GM21737 (cell line): ENCODE measurements at regions not wholly inside any gene's neighbourhood (a gene's known extent, or its start where the extent isn't known, plus 50 kb on each side); places are given as distances from the start of the nearest gene placed in this dataset.
"Not testable (repeated sequence)": the region's sequence is repeated elsewhere in the genome, so short reads cannot be mapped to it uniquely, and the experiment has no call there.

ENCODE experiments used
- ATAC-seq: cut with Tn5 transposase; IDR thresholded peaks from one replicate; pipeline ENCODE4 v1.9.1; 2021; ENCODE audit warnings: mild to moderate bottlenecking, moderate library complexity; ENCODE audit not compliant: unreplicated experiment

DNA sequence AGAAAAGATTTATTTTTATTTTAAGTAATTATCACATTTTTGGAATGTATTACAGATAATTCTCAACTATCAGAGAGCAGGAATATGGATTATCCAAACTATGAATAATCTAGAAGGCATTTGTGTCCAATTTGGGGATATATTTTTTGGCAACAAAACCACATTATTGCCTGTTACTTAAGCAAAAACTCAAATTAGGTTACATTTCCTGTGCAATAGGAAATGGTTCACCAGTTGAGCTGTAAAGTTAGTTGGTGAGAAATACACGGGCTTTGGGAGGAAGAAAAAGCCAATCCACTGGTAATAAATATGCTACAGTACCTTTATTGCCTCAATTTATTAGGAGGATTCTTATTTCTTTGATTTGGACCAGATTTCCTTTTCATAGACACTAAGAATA is 1075.2 kb downstream of the PCDH9 start:
- no peak for ATAC-seq

DNA sequence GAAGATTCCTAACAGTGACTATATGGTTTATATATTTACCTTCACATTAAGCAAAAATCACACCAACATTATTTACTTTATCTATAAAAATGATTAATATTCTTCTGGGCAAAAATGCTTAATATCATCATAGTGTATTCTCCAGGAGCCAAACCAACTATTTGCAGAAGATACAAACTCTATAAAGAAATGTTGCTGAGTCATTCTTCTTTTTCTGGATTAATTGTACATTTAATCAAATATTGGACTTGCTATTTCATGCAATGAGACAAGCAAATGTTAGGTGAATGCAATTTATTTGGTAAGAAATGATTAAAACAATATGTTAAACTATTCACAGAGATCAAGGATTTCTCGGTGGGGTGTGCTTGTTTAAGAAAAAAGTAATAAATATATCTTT is 1075.8 kb downstream of the PCDH9 start:
- ATAC-seq = no peak

DNA sequence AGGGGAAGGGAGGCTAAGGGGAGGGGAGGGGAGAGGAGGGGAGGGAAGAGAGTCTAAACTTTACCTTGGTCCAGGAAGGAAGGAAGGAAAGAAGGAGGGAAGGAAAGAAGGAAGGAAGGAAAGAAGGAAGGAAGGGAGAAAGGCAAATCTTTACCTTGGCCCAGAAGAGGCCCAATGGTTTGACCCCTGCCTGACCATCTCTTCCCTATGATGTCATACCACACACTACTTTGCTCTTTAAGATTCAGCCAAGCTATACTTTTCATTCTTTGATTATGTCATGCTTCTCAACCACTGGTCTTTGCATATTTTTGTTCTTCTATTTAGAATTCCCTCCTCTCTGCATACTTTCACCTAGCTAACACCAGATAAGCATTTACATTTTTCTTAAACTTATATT is 1077.5 kb downstream of the PCDH9 start:
- no peak for ATAC-seq

DNA sequence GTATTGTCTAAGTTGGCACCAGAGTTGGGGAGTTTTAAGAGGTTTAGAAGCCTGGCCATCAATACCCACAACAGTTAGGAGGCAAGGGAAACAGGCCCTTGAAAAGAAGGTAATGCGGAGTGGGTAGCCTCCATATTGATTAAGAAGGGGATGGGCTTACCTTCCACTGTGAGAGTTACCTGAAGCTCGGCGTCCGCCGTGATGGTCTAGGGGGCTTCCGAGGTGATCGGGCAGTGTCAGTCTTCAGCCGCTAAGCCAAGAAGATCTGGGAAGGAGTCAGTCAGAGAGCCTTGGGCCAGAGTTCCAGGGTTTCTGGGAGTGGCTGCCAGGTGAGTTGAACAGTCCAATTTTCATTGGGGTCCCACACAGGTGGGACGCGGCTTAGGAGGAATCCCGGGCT is 1085.8 kb downstream of the PCDH9 start:
- not testable (repeated sequence) for ATAC-seq

DNA sequence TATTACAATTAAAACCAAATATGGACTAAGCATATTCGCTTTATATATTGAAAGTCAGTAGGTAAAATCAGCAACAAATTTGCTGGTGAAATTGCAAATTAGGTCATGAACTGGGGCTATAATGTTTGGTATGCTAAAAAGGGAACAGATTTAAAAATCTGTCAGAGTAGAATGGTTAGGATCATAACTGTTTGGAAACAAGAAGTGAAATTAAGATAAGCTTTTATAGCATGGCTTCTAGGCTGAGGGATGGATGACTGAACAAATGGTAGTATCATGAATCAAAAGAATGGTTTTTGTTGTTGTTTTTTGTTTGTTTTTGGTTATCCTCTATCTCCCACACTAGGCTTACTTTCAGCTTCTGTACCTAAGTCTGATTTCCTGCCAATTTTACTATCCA is 1090.4 kb downstream of the PCDH9 start:
- no peak for ATAC-seq

DNA sequence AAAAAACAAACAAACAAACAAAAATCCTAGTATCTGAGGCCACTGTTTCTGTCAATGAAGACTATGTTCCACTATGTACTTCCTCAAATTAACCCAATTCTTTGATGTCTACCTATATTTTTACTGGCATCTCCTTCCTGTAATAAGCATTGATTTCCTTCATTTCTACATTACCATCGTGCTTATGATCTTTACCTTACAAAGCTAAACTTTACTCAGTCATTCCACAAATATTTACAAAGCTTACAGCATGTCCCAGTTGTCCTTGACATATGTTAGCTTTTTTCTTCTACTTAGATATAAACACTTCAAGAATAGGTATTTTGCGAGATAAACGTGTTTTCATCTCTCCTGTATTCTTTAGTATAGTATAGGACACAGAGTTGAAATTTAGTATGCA is 1090.9 kb downstream of the PCDH9 start:
- ATAC-seq = no peak

DNA sequence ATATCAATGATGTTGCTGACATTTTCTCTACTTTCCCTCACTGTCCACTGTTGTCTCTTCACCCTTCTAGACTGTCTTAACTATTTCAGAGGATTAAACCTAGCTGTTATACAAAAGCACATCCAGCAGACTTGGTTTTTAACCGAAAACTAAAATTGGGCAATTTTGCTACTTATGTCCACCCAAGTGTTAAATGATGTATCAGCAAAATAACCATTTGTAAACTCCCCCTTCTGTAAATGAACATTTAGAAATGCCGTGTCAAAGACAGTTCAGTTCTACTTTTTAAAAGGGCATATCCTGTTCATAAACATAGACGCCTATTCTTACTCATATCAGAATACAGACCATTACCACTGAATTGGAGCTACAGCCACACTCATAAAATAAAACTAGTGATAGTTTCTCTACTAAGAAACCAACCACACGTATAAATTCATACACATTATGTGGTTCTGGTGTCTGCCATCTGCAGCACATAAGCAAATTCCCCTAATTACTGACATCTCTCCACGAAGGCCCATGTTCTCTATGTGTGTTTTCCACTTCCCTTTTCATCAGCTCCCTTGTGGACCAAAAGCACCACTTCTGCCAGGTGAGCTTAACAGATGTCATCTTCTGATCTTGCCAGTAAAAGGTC is 1091.8 kb downstream of the PCDH9 start:
- peak; percentile 93 for ATAC-seq

DNA sequence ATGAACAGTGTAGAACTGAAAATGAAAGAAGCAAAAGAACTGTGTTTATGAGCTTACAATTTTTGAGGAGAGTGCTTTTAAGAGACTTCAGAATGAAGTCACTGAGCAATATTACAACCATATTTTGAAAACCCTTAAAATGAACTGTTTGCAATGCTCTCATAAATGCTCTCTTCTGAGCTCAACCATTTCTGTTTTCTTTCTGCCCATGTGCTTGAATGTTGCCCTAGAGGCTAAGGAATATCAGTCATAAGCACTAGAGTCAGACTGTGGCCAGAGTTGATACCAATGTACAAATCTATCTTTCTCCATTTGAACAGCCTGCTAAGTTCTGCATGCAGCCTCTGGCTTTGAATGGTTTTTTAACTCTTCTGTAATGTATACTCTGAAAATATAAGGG is 1092.8 kb downstream of the PCDH9 start:
- no peak for ATAC-seq

DNA sequence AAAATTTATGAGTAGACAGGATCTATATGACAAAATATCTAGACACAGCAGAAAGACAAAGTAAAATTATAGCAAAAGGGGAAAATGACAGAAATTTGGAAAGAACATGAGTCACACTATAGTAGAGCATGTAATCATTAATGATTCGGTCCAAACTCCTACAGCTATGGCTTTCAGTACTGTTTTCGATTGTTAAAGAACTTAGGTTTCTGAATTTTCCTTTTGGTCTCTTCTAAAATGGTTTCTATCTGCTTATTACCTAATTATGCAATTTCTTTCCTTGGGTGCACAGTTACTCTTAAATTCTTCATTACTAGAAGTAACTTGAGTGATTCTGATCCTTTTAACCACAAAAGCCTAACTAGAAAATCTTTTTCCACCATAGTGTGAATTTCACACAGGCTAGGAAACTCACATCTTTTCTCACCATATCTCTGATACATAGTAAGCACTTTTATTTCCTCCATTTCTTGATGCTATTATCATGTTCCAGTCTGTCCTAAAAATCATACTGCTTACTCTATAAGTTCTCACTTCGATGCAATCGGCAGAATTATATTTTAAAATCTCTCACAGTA is 1101.4 kb downstream of the PCDH9 start:
- ATAC-seq = peak; percentile 96

DNA sequence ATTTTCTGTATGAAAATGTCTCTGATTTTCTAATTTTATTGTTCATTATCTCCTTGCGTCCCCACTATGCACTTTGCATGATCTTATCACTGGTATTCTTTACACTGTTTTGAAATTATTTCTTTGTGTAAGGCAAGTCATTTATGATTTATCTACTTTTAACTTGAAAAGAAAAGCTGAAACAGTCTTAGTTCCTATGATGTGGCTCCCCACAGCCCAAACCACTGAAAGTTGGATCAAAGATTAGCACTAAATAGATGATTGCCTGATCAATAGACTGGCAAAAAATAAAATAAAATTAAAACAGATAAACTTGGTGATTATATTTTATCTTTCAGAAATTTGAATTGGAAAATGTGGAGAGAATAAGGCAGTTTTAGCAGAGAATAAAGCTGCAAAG is 1101.9 kb downstream of the PCDH9 start:
- ATAC-seq = no peak

DNA sequence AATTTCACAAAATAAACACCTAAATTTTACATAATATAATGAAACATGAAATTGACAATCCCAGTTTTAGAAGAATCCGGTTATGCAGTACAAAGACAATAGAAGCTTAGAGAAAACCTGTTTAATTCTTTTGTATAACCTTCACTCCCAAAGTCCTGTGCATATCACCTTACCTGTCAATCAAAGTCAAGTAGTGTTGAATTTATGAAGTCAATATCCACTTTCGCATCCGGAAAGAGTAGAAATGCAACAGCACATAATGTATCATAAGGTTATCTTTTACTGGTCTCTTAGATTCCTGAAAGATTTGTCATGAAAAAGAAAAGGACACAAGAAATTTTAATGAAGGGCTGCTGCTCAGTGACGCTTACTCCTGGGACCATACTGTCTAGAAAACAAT is 1112.6 kb downstream of the PCDH9 start:
- ATAC-seq = no peak

DNA sequence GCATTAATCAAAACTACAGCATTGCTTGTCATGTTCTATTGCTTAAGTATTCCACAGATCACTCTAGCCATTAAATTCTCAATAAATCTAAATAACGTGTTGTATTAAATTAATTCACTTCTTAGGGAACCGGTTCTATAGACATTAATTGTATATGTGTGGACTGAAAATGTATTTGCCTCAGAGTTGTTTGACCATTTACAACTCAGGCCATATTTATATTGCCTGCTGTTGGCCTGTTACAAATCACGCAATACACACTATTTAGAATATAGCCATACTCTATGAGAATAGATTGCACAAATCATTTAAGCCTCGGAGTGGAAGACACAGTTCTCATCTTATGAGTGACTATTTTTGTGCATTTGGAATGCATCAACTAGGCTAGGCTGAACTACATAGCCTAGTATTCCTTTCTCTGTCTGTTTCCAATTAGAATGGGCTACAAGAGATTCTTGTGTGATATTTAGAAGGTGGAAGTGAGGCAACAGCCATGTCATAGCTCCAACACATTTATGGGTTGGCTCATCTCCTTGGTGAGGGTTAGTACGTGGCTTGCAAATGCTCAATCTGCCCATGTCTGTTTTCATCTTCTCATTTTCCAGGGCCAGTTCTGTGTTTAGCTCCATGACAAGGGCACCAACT is 1116.1 kb downstream of the PCDH9 start:
- no peak for ATAC-seq

DNA sequence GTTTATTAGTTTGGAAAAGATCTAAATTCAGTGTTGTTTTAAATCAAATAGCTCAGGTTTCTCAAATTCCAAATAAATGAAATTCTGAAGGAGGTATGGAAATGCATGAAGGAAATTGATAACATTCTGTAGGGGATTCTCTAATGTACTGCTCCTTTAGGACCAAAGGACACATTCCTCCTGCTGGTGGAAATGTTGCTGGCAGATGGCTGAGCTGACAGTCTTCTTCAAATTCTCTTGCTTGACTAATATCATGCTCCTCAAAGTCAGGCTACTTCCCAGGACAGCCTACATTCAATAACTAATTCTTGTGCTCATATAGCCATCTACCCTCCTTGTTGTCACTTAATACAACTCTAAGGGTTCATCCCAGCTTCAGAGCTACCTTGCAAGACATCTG is 1118.5 kb downstream of the PCDH9 start:
- ATAC-seq = no peak

DNA sequence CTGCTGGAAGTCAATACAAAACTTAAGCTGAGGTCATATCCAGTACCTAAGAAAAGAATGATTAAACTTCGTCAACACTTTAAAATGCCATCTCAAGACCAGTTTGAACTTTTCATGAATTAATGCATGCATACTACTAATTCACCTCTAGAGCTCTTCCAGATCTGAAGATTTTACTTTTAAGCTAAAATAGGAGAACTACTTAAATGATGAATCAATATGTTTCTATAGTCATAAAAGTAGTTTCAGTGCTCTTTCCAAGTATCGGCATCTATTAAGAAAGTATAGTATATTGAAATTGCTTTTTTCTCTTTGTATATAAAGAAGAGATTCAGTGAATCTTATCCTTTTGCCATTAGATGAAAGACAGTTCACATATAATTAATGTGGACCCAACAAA is 1123.9 kb downstream of the PCDH9 start:
- ATAC-seq = no peak

DNA sequence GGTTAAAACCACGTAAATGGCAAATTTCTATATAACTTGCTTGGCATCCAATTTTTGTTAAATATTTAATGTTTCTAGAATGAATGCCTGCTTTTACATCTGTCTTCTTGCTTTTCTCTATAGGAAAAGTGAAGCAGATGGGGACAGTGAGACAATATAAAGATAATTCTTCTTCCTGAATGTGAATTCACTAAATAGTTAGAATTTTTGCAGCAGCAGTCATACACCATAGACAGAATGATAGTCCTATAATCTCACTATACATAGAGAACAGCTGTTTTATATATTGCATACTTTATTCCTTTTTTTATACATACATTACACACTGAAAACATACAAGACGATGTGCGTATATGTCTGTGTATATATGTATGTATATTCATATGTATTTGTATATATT is 1127.3 kb downstream of the PCDH9 start:
- ATAC-seq = no peak

DNA sequence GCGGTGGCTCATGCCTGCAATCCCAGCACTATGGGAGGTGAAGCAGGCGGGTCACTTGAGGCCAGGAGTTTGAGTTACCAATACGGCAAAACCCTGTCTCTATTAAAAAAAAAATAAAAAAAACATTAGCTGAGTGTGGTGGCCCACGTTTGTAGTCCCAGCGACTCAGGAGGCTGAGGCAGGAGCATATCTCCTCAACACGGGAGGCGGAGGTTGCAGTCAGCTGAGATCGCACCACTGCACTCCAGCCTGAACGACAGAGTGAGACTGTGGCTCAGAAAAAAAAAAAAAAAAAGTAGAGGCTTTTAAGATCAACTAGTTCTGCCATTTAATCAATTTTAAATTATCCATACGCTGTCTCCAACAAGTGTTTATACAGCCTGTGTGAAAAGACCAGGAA is 1130.3 kb downstream of the PCDH9 start:
- no peak for ATAC-seq

DNA sequence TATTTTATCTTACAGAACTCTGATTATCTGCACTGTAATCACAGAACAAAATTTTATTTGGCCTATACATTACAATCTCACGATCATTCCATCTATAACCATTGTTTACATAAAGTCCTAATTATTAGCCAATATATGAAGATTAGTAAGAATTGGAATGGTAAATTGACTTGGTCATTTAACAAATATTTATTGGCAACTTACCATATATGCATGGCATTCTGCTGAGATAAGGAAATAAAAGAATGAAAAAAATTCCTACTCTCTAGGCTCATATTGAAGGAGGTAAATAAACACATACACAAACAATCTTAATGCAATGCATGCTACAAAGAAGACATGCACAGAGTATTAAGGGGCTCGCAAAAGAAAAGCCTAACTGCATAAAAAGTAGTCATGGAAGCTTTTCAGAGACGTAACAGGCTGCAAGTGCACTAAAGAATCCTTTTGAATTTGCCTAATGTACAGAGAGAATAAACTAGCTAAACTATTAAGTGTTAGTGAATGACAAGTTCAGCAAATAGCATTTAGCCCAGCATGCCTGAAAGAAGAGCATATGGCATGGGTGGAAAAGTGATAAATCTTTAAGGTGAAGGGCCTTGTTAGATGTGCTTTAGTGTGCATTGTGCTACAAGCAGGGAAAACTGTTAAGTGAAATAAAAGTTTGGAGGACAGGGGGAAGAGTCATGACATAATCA is 1131.1 kb downstream of the PCDH9 start:
- no peak for ATAC-seq

DNA sequence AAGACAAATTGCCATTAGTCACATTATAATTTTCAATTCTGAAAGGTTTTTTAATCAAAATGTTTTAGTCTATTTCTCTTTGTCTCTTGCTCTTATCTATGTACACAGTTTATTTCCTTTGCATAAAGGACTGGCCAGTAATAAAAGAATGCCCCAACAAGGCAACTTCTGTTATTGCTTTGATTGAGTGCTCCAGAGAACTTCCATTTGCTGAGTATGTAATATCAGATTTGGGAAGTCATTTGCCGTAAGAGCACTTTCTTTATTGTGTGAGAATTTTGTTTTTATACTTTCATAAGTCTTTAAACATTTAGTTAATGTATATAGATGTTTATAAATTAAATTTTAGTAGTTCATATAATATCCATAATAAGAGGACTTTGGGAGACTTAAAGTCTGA is 1140.4 kb downstream of the PCDH9 start:
- no peak for ATAC-seq

DNA sequence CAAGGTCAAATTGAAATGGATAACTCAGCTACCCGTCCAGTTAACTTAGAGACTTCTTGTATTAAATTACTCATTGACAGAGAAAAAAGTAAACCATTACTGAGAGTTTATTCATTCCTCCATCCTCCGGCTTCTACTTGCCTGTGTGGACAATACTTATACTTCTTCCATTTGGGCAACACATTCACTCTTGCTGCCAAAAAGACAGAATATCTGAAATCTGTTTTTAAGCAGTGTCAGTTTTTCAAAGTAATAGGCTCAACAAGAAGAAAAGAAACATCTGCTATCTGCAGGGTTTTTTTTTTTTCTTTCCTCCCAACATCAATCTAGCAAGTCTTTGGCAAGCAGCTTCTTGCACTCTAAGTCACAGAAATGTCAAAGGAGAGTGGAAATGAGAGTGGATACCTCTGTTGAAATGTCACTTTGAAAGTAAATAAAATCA is 1142.8 kb downstream of the PCDH9 start:
- no peak for ATAC-seq

DNA sequence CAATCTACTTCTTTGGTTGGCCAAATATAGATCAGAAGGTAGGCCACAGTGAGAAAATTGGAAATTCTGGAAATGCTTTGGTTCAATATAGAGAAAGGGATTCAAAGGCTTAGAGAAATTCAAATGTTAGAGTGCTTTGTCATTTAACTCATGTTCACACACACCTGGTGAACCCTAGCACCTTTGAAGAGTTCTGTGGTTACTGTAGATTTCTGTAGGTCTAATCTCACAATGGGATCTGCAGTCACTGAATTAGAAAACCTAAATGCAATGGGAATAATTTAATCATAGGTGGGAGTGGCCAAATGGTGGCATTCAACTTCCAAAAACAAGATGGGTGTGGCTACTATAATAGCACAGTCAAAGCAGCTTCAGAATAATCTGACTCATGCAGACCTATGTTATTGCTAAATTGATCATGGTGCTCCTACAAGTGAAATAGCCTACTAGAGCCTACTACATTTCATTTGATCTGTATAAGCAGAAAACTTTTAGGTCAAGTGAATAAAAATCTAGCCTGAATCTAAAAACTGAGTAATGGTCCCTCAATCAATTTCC is 1152.9 kb downstream of the PCDH9 start:
- ATAC-seq = no peak

DNA sequence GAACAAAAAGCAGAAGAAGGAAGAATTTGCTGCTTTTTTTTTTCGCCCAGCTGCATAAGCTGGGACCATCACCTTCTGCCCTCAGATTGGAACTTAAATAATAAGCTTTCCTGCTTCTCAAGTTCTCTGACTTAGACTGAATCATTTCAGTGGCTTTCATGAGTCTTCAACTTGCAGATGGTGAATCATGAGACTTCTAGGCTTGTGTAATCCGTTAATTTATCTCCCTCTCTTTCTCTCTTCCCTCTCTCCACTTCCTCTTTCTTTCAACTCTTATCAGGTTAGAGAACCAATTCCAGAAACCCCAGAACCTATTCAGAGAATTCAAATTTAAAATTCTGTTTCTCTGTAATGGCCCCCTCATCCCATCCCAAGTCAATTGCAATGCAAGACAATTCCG is 1153.7 kb downstream of the PCDH9 start:
- no peak for ATAC-seq
